H1 (cell line): ENCODE measurements at regions not wholly inside any gene's neighbourhood (a gene's known extent, or its start where the extent isn't known, plus 50 kb on each side); places are given as distances from the start of the nearest gene placed in this dataset.
"Not testable (repeated sequence)": the region's sequence is repeated elsewhere in the genome, so short reads cannot be mapped to it uniquely, and the experiment has no call there.

Source experiments
- CTCF ChIA-PET: fragments of 300-600 bp; sonication (Branson Sonifier 250); formaldehyde crosslinking; loops from one replicate; lab custom pipeline; 2021; ENCODE audit not compliant: partially characterized antibody; lab: Charles Lee
- POLR2A ChIA-PET: fragments of 300-600 bp; sonication (Branson Sonifier 250); formaldehyde crosslinking; loops from one replicate; lab custom pipeline; 2021; ENCODE audit warnings: inconsistent platforms; ENCODE audit not compliant: partially characterized antibody; lab: Charles Lee
- DNase-seq, 2 experiments: peaks; one replicate each; pipeline versions ENCODE4 v3.0.0 to v3.0.0-alpha.2; 2010 to 2022; ENCODE audit warnings: low spot score in 2 of 2, low read depth in 1 of 2, mixed read lengths in 1 of 2
- FAIRE-seq: peaks from 2 replicates; lab custom pipeline; 2011; peaks lifted over from hg19 to GRCh38; lab: Jason Lieb, UNC
- H2AFZ ChIP-seq: 2 replicates; pipeline ENCODE4 v1.8.1; 2012; ENCODE audit warnings: low read length, inconsistent platforms
- H2AK5ac ChIP-seq: 2 replicates; pipeline ENCODE4 v1.6.1; 2013; ENCODE audit warnings: low read depth, low read length
- H2BK120ac ChIP-seq: replicated peaks from 2 replicates; pipeline ENCODE3; 2013; ENCODE audit warnings: low read depth, low read length, inconsistent platforms
- H2BK12ac ChIP-seq: 2 replicates; pipeline ENCODE4 v1.6.1; 2013; ENCODE audit warnings: low read depth, low read length
- H2BK15ac ChIP-seq: 2 replicates; pipeline ENCODE4 v1.6.1; 2013; ENCODE audit warnings: low read length
- H2BK20ac ChIP-seq: 2 replicates; pipeline ENCODE4 v1.6.1; 2013; ENCODE audit warnings: low read length
- H2BK5ac ChIP-seq: 2 replicates; pipeline ENCODE4 v1.6.1; 2013; ENCODE audit warnings: low read depth, low read length
- H3K14ac ChIP-seq: 2 replicates; pipeline ENCODE4 v1.6.1; 2013; ENCODE audit warnings: inconsistent platforms; ENCODE audit not compliant: insufficient read length
- H3K18ac ChIP-seq: 2 replicates; pipeline ENCODE4 v1.6.1; 2013; ENCODE audit warnings: low read length; ENCODE audit errors: extremely low read depth
- H3K23ac ChIP-seq: 2 replicates; pipeline ENCODE4 v1.6.1; 2013; ENCODE audit warnings: inconsistent platforms; ENCODE audit not compliant: insufficient read length
- H3K23me2 ChIP-seq: 2 replicates; pipeline ENCODE4 v1.6.1; 2013; ENCODE audit warnings: low read depth, low read length
- H3K27ac ChIP-seq: 2 replicates; pipeline ENCODE4 v1.6.1; 2011; ENCODE audit warnings: low read depth, low read length, inconsistent platforms
- H3K27me3 ChIP-seq, 4 experiments: replicated peaks in 1 of 4; 1 replicate in 1 of 4; 2 replicates in 3 of 4; pipeline versions ENCODE4 v1.6.1 to v1.8.1; 2011 to 2013; ENCODE audit warnings: low read length in 3 of 4, mild to moderate bottlenecking in 3 of 4, inconsistent platforms in 2 of 4, mixed read lengths in 2 of 4, moderate library complexity in 1 of 4; ENCODE audit not compliant: control insufficient read depth in 3 of 4, insufficient read depth in 3 of 4; ENCODE audit errors: extremely low read depth in 1 of 4
- H3K36me3 ChIP-seq, 4 experiments: 2 replicates each; pipeline versions ENCODE4 v1.6.1 to v1.8.1; 2011 to 2013; ENCODE audit warnings: mild to moderate bottlenecking in 4 of 4, low read length in 3 of 4, moderate library complexity in 2 of 4, control low read depth in 1 of 4, inconsistent platforms in 1 of 4; ENCODE audit not compliant: insufficient read depth in 4 of 4, control insufficient read depth in 2 of 4
- H3K4ac ChIP-seq: replicated peaks from 2 replicates; pipeline ENCODE3; 2013; ENCODE audit warnings: low read length, low read depth, mixed read lengths, inconsistent platforms; ENCODE audit not compliant: insufficient read length
- H3K4me1 ChIP-seq, 4 experiments: replicated peaks in 1 of 4; 1 replicate in 1 of 4; 2 replicates in 3 of 4; pipeline versions ENCODE4 v1.6.1 to v1.8.1; 2011 to 2013; ENCODE audit warnings: low read length in 3 of 4, inconsistent platforms in 2 of 4, mixed read lengths in 1 of 4; ENCODE audit not compliant: insufficient read depth in 4 of 4, control insufficient read depth in 3 of 4
- H3K4me2 ChIP-seq, 2 experiments: 2 replicates each; pipeline versions ENCODE4 v1.6.1 to v1.8.1; 2011 to 2013; ENCODE audit warnings: low read depth in 2 of 2, low read length in 2 of 2, control low read depth in 1 of 2, inconsistent platforms in 1 of 2, mild to moderate bottlenecking in 1 of 2; ENCODE audit not compliant: insufficient read depth in 1 of 2
- H3K4me3 ChIP-seq, 4 experiments: fragments of 200-600, 300-600 bp in 1 of 4; sonication (generic), shearing (Covaris generic), sonication (Bioruptor Twin) in 1 of 4; 2 replicates each; pipeline versions ENCODE4 v1.5.1 to v1.8.1; 2011 to 2016; ENCODE audit warnings: low read length in 4 of 4, low read depth in 3 of 4, control low read depth in 2 of 4, inconsistent platforms in 2 of 4, mild to moderate bottlenecking in 2 of 4, mixed read lengths in 1 of 4, moderate library complexity in 1 of 4; ENCODE audit not compliant: insufficient read depth in 2 of 4; ENCODE audit errors: extremely low read depth in 1 of 4
- H3K56ac ChIP-seq: replicated peaks from 2 replicates; pipeline ENCODE3; 2013; ENCODE audit warnings: low read depth, mild to moderate bottlenecking, mixed read lengths, low read length, inconsistent platforms; ENCODE audit not compliant: insufficient read length
- H3K79me1 ChIP-seq: 2 replicates; pipeline ENCODE4 v1.6.1; 2013; ENCODE audit warnings: low read depth, low read length, control low read depth
- H3K79me2 ChIP-seq, 2 experiments: 2 replicates each; pipeline versions ENCODE4 v1.6.1 to v1.8.1; 2012 to 2013; ENCODE audit warnings: low read length in 2 of 2, mild to moderate bottlenecking in 2 of 2, inconsistent platforms in 1 of 2; ENCODE audit not compliant: insufficient read depth in 2 of 2, control insufficient read depth in 1 of 2
- H3K9ac ChIP-seq, 4 experiments: replicated peaks in 1 of 4; 1 replicate in 1 of 4; 2 replicates in 3 of 4; pipeline versions ENCODE4 v1.6.1 to v1.8.1; 2011 to 2013; ENCODE audit warnings: low read depth in 3 of 4, low read length in 3 of 4, control low read depth in 2 of 4, mild to moderate bottlenecking in 2 of 4, moderate library complexity in 2 of 4, inconsistent platforms in 1 of 4; ENCODE audit errors: extremely low read depth in 1 of 4
- H3K9me3 ChIP-seq, 2 experiments: 2 replicates each; pipeline versions ENCODE4 v1.6.1 to v1.8.1; 2012 to 2013; ENCODE audit warnings: mild to moderate bottlenecking in 2 of 2, moderate library complexity in 2 of 2, control low read depth in 1 of 2, inconsistent platforms in 1 of 2, low read depth in 1 of 2, low read length in 1 of 2, mixed read lengths in 1 of 2; ENCODE audit not compliant: insufficient read depth in 2 of 2
- H4K20me1 ChIP-seq, 2 experiments: replicated peaks in 1 of 2; 2 replicates each; pipeline versions ENCODE3 to v1.8.1; 2011 to 2013; ENCODE audit warnings: inconsistent platforms in 2 of 2, low read length in 2 of 2, mild to moderate bottlenecking in 1 of 2; ENCODE audit not compliant: insufficient read depth in 2 of 2, control insufficient read depth in 1 of 2
- H4K5ac ChIP-seq: 2 replicates; pipeline ENCODE4 v1.6.1; 2013; ENCODE audit warnings: low read length, low read depth, mixed read lengths, inconsistent platforms; ENCODE audit not compliant: insufficient read length
- H4K8ac ChIP-seq: 2 replicates; pipeline ENCODE4 v1.8.0; 2013; ENCODE audit warnings: mild to moderate bottlenecking, moderate library complexity, low read length, inconsistent platforms; ENCODE audit not compliant: insufficient read depth; ENCODE audit errors: extremely low read depth
- H4K91ac ChIP-seq: replicated peaks from 2 replicates; pipeline ENCODE3; 2013; ENCODE audit warnings: low read length, mixed read lengths, inconsistent platforms; ENCODE audit not compliant: insufficient read length
- WGBS, 2 experiments: shearing (Covaris generic) in 1 of 2; methylation state at CpG; one replicate each; pipeline versions ENCODE4 v1.1.6 to v1.1.7; 2013 to 2015; ENCODE audit warnings: low lambda C conversion rate in 2 of 2, mixed read lengths in 2 of 2, inconsistent platforms in 1 of 2, low coverage in 1 of 2, missing lambda C conversion rate in 1 of 2; ENCODE audit not compliant: insufficient replicate concordance in 2 of 2, insufficient coverage in 1 of 2, insufficient read length in 1 of 2; ENCODE audit errors: extremely low coverage in 1 of 2, missing lambda C conversion rate in 1 of 2; 5-methylcytosine and 5-hydroxymethylcytosine counted together

DNA sequence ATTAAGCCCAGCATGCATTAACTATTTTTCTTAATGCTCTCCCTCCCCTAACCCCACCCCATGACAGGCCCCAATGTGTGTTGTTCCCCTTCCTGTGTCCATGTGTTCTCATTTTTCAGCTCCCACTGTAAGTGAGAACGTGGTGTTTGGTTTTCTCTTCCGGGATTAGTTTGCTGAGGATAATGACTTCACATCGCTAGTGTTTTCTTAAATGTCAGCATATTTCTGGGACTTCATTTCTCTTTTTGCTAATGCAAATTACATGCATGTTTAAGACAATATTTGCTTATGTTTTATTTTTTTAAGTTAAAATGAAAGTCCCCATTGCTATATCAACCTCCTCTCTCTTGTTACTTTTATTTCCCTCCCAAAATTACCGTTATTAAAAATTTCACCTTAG is 733.3 kb upstream of the DEFB115 start:
- H3K27ac ChIP-seq, CTCF ChIA-PET, FAIRE-seq: not testable (repeated sequence)

DNA sequence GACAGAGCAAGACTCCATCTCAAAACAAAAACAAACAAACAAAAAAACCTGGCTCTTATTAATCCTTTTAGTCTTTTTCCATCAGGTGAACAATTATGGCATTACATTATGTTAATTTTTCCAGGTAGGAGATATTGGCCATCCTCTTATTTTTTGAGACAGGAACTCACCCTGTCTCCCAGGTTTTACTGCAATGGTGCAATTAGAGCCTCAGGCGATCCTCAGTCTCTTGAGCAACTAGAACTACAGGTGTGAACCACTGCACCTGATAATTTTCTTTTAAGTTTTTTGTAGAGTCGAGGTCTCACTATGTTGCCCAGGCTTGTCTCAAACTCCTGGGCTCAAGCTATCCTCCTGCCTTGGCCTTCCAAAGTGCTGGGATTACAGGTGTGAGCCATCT is 732.7 kb upstream of the DEFB115 start:
- H3K4me3 ChIP-seq, H3K4me2 ChIP-seq, H2BK5ac ChIP-seq, H4K20me1 ChIP-seq, H2BK12ac ChIP-seq, H3K23me2 ChIP-seq, H3K4me1 ChIP-seq, H2AFZ ChIP-seq, CTCF ChIA-PET, H2AK5ac ChIP-seq, H3K36me3 ChIP-seq, DNase-seq, H2BK15ac ChIP-seq, POLR2A ChIA-PET, FAIRE-seq, H3K79me1 ChIP-seq, H3K14ac ChIP-seq, H3K23ac ChIP-seq, H2BK20ac ChIP-seq, H2BK120ac ChIP-seq, H3K27ac ChIP-seq, H4K8ac ChIP-seq, H3K79me2 ChIP-seq, H4K5ac ChIP-seq, H3K56ac ChIP-seq, H3K9ac ChIP-seq, H3K4ac ChIP-seq, H3K18ac ChIP-seq, H3K27me3 ChIP-seq, H4K91ac ChIP-seq: not testable (repeated sequence)
- H3K9me3 ChIP-seq = peaks cover 15 to 42% of the 10 kb centered on the region in 2 experiments; a peak in 2 of 4 replicates
- 76% methylated on average over 2 of the region's 2 CpGs; no CpG with 5 or more reads in 1 of the 2 experiments for WGBS, 2 experiments

More for the DNA sequence above, 733.3 kb upstream of the DEFB115 start:
- POLR2A ChIA-PET, H3K18ac ChIP-seq, H4K8ac ChIP-seq, H2AK5ac ChIP-seq, H3K23me2 ChIP-seq, H3K23ac ChIP-seq, H2AFZ ChIP-seq, H3K4me1 ChIP-seq, H3K4me3 ChIP-seq, H3K4ac ChIP-seq, H3K79me2 ChIP-seq, H4K5ac ChIP-seq, H2BK12ac ChIP-seq, H3K36me3 ChIP-seq, H3K56ac ChIP-seq, H3K27me3 ChIP-seq, H4K20me1 ChIP-seq, H2BK5ac ChIP-seq, H3K9ac ChIP-seq, H2BK15ac ChIP-seq, DNase-seq, H3K14ac ChIP-seq, H3K4me2 ChIP-seq, H2BK20ac ChIP-seq, H3K79me1 ChIP-seq, H2BK120ac ChIP-seq, H4K91ac ChIP-seq: not testable (repeated sequence)
- WGBS, 2 experiments = 83% methylated on average over 4 of the region's 4 CpGs; no CpG with 5 or more reads in 1 of the 2 experiments
- H3K9me3 ChIP-seq = peaks cover 19 to 45% of the 10 kb centered on the region in 2 experiments; a peak in 2 of 4 replicates
